ENCODE measurements at regions not wholly inside any gene's neighbourhood (a gene's known extent, or its start where the extent isn't known, plus 50 kb on each side); places are given as distances from the start of the nearest gene placed in this dataset.

- no peak overlapping the region for H3K27ac ChIP-seq
- TF ChIP-seq, protein P1, sequence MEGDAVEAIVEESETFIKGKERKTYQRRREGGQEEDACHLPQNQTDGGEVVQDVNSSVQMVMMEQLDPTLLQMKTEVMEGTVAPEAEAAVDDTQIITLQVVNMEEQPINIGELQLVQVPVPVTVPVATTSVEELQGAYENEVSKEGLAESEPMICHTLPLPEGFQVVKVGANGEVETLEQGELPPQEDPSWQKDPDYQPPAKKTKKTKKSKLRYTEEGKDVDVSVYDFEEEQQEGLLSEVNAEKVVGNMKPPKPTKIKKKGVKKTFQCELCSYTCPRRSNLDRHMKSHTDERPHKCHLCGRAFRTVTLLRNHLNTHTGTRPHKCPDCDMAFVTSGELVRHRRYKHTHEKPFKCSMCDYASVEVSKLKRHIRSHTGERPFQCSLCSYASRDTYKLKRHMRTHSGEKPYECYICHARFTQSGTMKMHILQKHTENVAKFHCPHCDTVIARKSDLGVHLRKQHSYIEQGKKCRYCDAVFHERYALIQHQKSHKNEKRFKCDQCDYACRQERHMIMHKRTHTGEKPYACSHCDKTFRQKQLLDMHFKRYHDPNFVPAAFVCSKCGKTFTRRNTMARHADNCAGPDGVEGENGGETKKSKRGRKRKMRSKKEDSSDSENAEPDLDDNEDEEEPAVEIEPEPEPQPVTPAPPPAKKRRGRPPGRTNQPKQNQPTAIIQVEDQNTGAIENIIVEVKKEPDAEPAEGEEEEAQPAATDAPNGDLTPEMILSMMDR (conservative IDR thresholded peaks at IDR 0.05), result no peak
Observed at GRCh38 chr7:1311406-1312135, 78.9 kb downstream of the UNCX start.

DNA sequence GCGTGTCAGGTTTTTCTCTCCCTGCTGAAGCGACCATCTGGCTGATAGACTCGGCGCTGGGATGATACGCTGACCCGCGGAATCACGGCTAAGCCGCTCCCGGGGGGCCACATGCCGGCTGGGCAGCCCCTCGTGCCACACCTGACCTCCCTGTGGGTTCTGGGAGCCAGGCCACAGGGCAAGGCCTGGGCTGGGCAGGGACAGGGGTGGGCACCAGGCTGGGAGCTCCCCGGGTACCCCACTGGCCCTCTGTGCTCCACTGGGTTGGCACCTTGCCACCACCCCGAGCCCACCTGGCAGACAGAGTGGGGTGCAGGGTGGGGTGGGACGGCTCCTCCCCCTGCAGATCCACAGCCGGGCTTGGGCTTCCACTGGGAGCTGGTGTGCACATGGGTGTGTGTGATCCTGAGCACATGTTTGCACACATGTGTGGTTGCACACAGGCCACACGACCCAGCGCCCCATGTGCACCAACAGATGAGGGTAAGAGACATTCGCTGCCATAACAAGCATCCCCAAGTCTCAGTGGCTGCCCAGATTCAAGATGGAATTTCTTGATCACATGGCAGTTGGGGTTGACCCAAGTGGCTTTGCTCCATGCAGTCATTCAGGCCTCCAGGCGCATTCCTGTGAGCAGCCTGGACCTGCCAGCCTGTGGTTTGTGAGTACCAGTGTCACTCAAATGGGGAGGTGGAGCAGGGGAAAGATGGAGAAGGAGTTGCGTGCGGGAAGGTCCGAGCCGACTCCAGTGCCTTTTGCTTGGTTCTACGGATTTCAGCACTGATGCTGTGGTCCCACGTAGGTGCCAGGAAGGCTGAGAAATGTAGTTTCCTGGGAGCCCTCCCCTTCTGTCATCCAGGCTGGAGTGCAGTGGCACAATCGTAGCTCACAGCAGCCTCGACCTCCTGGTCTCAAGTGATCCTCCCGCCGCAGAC is 79.7 kb downstream of the UNCX start:
- TF ChIP-seq, protein P1 (conservative IDR thresholded peaks at IDR 0.05), result no peak
- no peak overlapping the region for H3K27ac ChIP-seq

- TF ChIP-seq, protein P1 (conservative IDR thresholded peaks at IDR 0.05), result no peak
- H3K27ac ChIP-seq, result no peak overlapping the region
Observed at GRCh38 chr7:1313613-1314012, 80.9 kb downstream of the UNCX start.

GRCh38 chr7:1314021-1314907 is 81.6 kb downstream of the UNCX start:
- no peak overlapping the region for H3K27ac ChIP-seq
- TF ChIP-seq, protein P1 (conservative IDR thresholded peaks at IDR 0.05), result no peak

GRCh38 chr7:1314908-1315450 is 82.3 kb downstream of the UNCX start:
- no peak overlapping the region for H3K27ac ChIP-seq
- TF ChIP-seq, protein P1 (conservative IDR thresholded peaks at IDR 0.05), result no peak

GRCh38 chr7:1316086-1316485 is 83.4 kb downstream of the UNCX start:
- H3K27ac ChIP-seq, result no peak overlapping the region
- TF ChIP-seq, protein P1 (conservative IDR thresholded peaks at IDR 0.05), result no peak
